ENCODE measurements at regions not wholly inside any gene's neighbourhood (a gene's known extent, or its start where the extent isn't known, plus 50 kb on each side); places are given as distances from the start of the nearest gene placed in this dataset.
"Not testable (repeated sequence)": the region's sequence is repeated elsewhere in the genome, so short reads cannot be mapped to it uniquely, and the experiment has no call there.

DNA sequence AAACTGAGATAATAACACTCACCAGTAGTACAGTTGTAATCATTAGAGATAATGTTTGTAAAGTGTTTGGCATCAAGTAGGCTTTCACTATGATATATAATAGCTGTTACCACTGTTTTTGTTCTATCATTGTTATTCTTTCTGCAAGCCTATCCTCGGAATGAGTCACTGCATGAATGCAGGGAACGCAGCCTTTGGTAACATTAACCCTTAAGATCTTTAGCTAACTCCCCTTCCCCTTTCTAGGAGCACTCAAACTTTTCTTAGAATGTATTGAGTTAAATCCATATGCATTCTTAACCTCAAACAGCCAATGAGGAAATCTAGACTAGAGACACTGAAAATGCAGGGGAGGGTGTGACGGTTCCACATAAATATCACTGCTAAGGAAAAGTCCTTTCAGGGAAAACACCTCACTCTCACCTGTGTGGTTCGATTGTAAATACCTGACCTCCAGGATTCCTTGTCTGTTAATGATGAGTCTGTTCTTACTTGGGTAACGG lies 467.3 kb downstream of the SETD4 start:
- intact Hi-C loops (cut with micrococcal nuclease; ENCODE audit: unreplicated experiment) (no loop called here), in situ Hi-C loops (cut with HindIII; ENCODE audit: low pct_unique_long_range_greater_than_20kb, low sequenced_read_pairs) (no loop called here)
- no TSS peak for BruUV-seq (replicated peaks)
- H3K27me3 ChIP-seq (ENCODE audit: control insufficient read depth, insufficient read depth, low read length) = no peaks in the 10 kb centered on the region
- H3K9me3 ChIP-seq (ENCODE audit: control insufficient read depth, insufficient read depth, low read depth, low read length) = no peaks in the 10 kb centered on the region
- H3K36me3 ChIP-seq (ENCODE audit: control insufficient read depth, insufficient read depth, low read length) = no peaks in the 10 kb centered on the region
- H3K27ac ChIP-seq (ENCODE audit: low read length) = no peak overlapping the region
- CTCF ChIA-PET = no interaction called here
- no peak for ATAC-seq
- no peaks in the 10 kb centered on the region for H3K4me1 ChIP-seq (ENCODE audit: control insufficient read depth, insufficient read depth, low read length)
- H3K4me3 ChIP-seq (ENCODE audit: low read depth in 2 of 2, low read length in 2 of 2) = no peak overlapping the region
- no peak for DNase-seq (ENCODE audit: low read depth, low spot score)
- TF ChIP-seq SIN3A (IDR thresholded peaks at IDR 0.05; ENCODE audit: borderline replicate concordance, insufficient read depth, low read depth, low read length) (no peak), TCF7L2 (IDR thresholded peaks at IDR 0.05; ENCODE audit: low read depth, low read length) (no peak)
- POLR2A ChIA-PET = no interaction called here

DNA sequence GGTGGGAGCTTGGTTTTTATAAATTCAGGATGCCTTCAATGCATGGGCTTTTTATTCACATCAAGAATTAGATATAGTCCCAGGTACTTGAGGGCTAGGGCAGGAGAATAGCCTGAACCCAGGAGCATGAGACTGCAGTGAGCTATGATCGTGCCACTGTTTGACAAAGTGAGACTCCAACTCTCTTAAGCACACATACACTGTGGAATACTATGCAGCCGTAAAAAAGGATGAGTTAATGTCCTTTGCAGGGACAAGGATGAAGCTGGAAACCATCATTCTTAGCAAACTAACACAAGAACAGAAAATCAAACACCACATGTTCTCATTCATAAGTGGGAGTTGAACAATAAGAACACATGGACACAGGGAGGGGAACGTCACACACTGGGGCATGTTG lies 470.0 kb downstream of the SETD4 start:
- DNase-seq (ENCODE audit: low read depth, low spot score); CTCF ChIA-PET; ATAC-seq; H3K27ac ChIP-seq (ENCODE audit: low read length); in situ Hi-C loops (cut with HindIII; ENCODE audit: low pct_unique_long_range_greater_than_20kb, low sequenced_read_pairs); H3K27me3 ChIP-seq (ENCODE audit: control insufficient read depth, insufficient read depth, low read length); H3K4me1 ChIP-seq (ENCODE audit: control insufficient read depth, insufficient read depth, low read length); BruUV-seq (replicated peaks); H3K4me3 ChIP-seq (ENCODE audit: low read depth in 2 of 2, low read length in 2 of 2); POLR2A ChIA-PET; intact Hi-C loops (cut with micrococcal nuclease; ENCODE audit: unreplicated experiment); H3K36me3 ChIP-seq (ENCODE audit: control insufficient read depth, insufficient read depth, low read length); H3K9me3 ChIP-seq (ENCODE audit: control insufficient read depth, insufficient read depth, low read depth, low read length): not testable (repeated sequence)

- TF ChIP-seq, protein P1, sequence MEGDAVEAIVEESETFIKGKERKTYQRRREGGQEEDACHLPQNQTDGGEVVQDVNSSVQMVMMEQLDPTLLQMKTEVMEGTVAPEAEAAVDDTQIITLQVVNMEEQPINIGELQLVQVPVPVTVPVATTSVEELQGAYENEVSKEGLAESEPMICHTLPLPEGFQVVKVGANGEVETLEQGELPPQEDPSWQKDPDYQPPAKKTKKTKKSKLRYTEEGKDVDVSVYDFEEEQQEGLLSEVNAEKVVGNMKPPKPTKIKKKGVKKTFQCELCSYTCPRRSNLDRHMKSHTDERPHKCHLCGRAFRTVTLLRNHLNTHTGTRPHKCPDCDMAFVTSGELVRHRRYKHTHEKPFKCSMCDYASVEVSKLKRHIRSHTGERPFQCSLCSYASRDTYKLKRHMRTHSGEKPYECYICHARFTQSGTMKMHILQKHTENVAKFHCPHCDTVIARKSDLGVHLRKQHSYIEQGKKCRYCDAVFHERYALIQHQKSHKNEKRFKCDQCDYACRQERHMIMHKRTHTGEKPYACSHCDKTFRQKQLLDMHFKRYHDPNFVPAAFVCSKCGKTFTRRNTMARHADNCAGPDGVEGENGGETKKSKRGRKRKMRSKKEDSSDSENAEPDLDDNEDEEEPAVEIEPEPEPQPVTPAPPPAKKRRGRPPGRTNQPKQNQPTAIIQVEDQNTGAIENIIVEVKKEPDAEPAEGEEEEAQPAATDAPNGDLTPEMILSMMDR (IDR thresholded peaks at IDR 0.05) = no peak
- TF ChIP-seq POLR2AphosphoS5 (IDR thresholded peaks at IDR 0.05; ENCODE audit: low read depth, low read length) (no peak), TCF7L2 (IDR thresholded peaks at IDR 0.05; ENCODE audit: low read depth, low read length) (no peak), SIN3A (IDR thresholded peaks at IDR 0.05; ENCODE audit: borderline replicate concordance, insufficient read depth, low read depth, low read length) (no peak)
- TF ChIP-seq, protein P2, sequence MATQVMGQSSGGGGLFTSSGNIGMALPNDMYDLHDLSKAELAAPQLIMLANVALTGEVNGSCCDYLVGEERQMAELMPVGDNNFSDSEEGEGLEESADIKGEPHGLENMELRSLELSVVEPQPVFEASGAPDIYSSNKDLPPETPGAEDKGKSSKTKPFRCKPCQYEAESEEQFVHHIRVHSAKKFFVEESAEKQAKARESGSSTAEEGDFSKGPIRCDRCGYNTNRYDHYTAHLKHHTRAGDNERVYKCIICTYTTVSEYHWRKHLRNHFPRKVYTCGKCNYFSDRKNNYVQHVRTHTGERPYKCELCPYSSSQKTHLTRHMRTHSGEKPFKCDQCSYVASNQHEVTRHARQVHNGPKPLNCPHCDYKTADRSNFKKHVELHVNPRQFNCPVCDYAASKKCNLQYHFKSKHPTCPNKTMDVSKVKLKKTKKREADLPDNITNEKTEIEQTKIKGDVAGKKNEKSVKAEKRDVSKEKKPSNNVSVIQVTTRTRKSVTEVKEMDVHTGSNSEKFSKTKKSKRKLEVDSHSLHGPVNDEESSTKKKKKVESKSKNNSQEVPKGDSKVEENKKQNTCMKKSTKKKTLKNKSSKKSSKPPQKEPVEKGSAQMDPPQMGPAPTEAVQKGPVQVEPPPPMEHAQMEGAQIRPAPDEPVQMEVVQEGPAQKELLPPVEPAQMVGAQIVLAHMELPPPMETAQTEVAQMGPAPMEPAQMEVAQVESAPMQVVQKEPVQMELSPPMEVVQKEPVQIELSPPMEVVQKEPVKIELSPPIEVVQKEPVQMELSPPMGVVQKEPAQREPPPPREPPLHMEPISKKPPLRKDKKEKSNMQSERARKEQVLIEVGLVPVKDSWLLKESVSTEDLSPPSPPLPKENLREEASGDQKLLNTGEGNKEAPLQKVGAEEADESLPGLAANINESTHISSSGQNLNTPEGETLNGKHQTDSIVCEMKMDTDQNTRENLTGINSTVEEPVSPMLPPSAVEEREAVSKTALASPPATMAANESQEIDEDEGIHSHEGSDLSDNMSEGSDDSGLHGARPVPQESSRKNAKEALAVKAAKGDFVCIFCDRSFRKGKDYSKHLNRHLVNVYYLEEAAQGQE (IDR thresholded peaks at IDR 0.05; ENCODE audit: insufficient read depth in 1 of 2, low read depth in 2 of 2, low read length in 1 of 2) = no peak
- H3K9me3 ChIP-seq (ENCODE audit: control insufficient read depth, insufficient read depth, low read depth, low read length) = no peaks in the 10 kb centered on the region
- CTCF ChIA-PET = no interaction called here
- ATAC-seq (no peak), DNase-seq (ENCODE audit: low read depth, low spot score) (no peak)
- intact Hi-C loops (cut with micrococcal nuclease; ENCODE audit: unreplicated experiment) (no loop called here), in situ Hi-C loops (cut with HindIII; ENCODE audit: low pct_unique_long_range_greater_than_20kb, low sequenced_read_pairs) (no loop called here)
- no peak overlapping the region for H3K27ac ChIP-seq (ENCODE audit: low read length)
- H3K4me1 ChIP-seq (ENCODE audit: control insufficient read depth, insufficient read depth, low read length) = no peaks in the 10 kb centered on the region
- no peaks in the 10 kb centered on the region; the same call in none of the 2 replicates for H3K27me3 ChIP-seq (ENCODE audit: control insufficient read depth, insufficient read depth, low read length)
- H3K36me3 ChIP-seq (ENCODE audit: control insufficient read depth, insufficient read depth, low read length) = no peaks in the 10 kb centered on the region
- POLR2A ChIA-PET = no interaction called here
- no TSS peak for BruUV-seq (replicated peaks)
- H3K4me3 ChIP-seq (ENCODE audit: low read depth in 2 of 2, low read length in 2 of 2) = no peak overlapping the region
Measured at GRCh38 chr21:35587841-35588380, 472.4 kb downstream of the SETD4 start.
